Mesodermal cell (in vitro differentiated cells): ENCODE measurements at regions not wholly inside any gene's neighbourhood (a gene's known extent, or its start where the extent isn't known, plus 50 kb on each side); places are given as distances from the start of the nearest gene placed in this dataset.

Source experiments
- H3K27ac ChIP-seq: 2 replicates; pipeline ENCODE4 v1.7.0; 2013; ENCODE audit warnings: mild to moderate bottlenecking, low read depth, low read length, moderate library complexity; ENCODE audit not compliant: severe bottlenecking
- H3K36me3 ChIP-seq: 2 replicates; pipeline ENCODE4 v1.7.1; 2013; ENCODE audit warnings: mild to moderate bottlenecking, low read length, moderate library complexity; ENCODE audit not compliant: control insufficient read depth, insufficient read depth
- H3K4me1 ChIP-seq: one replicate; pipeline ENCODE4 v1.7.1; 2013; ENCODE audit warnings: mild to moderate bottlenecking, low read length; ENCODE audit not compliant: insufficient read depth, control insufficient read depth, poor library complexity, severe bottlenecking
- H3K4me3 ChIP-seq: 2 replicates; pipeline ENCODE4 v1.7.0; 2013; ENCODE audit warnings: low read length, control low read depth, mild to moderate bottlenecking; ENCODE audit not compliant: insufficient read depth, poor library complexity, severe bottlenecking; ENCODE audit errors: extremely low read depth
- H3K9me3 ChIP-seq: 2 replicates; pipeline ENCODE4 v1.7.1; 2013; ENCODE audit warnings: mild to moderate bottlenecking, low read length, moderate library complexity; ENCODE audit not compliant: control insufficient read depth
- WGBS, 2 experiments: methylation state at CpG; one replicate each; pipeline ENCODE4 v1.1.5; 2013; ENCODE audit warnings: missing lambda C conversion rate in 2 of 2; ENCODE audit not compliant: insufficient coverage in 2 of 2; 5-methylcytosine and 5-hydroxymethylcytosine counted together

DNA sequence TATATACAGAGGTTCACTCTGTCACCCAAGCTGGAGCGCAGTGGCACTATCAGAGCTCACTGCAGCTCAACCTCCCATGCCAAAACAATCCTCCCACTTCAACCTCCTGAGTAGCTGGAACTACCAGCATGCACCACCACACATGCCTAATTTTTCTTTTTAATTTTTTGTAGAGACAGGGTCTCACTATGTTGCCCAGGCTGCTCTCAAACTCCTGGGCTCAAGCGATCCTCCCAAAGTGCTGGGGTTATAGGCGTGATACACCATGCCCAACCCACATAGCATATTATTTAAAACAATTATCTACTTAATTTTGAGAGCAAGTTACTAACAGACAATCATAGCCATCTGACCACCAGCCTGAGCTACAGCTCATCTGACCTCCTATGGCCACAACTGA, 459.9 kb upstream of the JARID2 start:
- H3K4me1 ChIP-seq, result peaks cover 15% of the 10 kb centered on the region
- H3K4me3 ChIP-seq, result no peak overlapping the region
- H3K27ac ChIP-seq, result no peak overlapping the region
- no peaks in the 10 kb centered on the region for H3K9me3 ChIP-seq
- H3K36me3 ChIP-seq, result no peaks in the 10 kb centered on the region
- WGBS, 2 experiments, result 100% methylated on average over 1 to 3 of the region's 3 CpGs

GRCh38 chr6:14786455-14786854, 459.4 kb upstream of the JARID2 start:
- no peak overlapping the region for H3K27ac ChIP-seq
- H3K36me3 ChIP-seq, result no peaks in the 10 kb centered on the region
- 94 to 100% methylated on average over 1 to 2 of the region's 3 CpGs for WGBS, 2 experiments
- peaks cover 15% of the 10 kb centered on the region for H3K4me1 ChIP-seq
- no peak overlapping the region for H3K4me3 ChIP-seq
- no peaks in the 10 kb centered on the region for H3K9me3 ChIP-seq

DNA sequence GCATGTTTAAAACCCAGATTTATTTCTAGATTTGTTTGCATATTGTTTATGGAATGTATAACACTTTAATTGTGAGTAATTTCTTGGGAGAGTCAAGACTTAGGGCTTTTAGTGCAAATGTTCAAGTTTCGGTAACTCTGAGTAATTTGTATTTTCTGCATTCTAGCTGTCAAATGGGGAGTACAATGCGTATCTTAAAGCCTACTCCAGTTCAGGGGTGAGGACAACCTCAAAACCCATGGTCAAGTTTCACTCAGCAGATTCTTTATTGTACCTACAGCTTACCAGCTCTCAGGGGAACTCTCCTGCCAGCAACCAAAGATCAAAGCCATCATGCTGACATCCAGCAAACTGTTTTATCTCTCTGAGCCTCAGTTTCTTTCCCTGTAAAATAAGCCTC, 458.6 kb upstream of the JARID2 start:
- Histone ChIP-seq H3K4me1 (peaks cover 15% of the 10 kb centered on the region), H3K4me3 (no peak overlapping the region), H3K27ac (no peak overlapping the region), H3K9me3 (no peaks in the 10 kb centered on the region), H3K36me3 (no peaks in the 10 kb centered on the region)
- WGBS, 2 experiments, result 82 to 100% methylated on average over 2 of the region's 2 CpGs

DNA sequence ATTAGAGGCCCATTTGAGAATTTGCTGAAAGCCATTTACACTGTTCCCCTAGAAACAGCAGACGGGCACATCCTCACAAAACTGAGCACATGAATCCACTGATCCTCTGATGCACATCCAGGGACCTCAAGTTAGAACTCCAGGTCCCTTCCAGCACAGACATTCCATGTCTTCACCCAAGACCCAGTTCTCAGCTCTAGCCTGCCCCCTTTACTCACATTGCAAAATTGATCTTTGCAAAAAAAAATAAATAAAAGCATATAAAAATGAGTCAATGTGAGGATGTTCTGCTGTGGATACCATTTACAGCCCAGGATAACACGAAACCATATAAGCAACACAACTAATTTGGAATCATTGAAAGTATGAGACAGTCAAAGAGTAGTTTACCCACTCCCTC, 458.2 kb upstream of the JARID2 start:
- peaks cover 15% of the 10 kb centered on the region for H3K4me1 ChIP-seq
- H3K36me3 ChIP-seq, result no peaks in the 10 kb centered on the region
- no peak overlapping the region for H3K4me3 ChIP-seq
- H3K27ac ChIP-seq, result no peak overlapping the region
- H3K9me3 ChIP-seq, result no peaks in the 10 kb centered on the region
- 67 to 86% methylated on average over 1 of the region's 2 CpGs for WGBS, 2 experiments

GRCh38 chr6:14789996-14790395, 455.9 kb upstream of the JARID2 start:
- Histone ChIP-seq H3K36me3 (no peaks in the 10 kb centered on the region), H3K4me1 (peaks cover 9% of the 10 kb centered on the region), H3K9me3 (no peaks in the 10 kb centered on the region), H3K4me3 (no peak overlapping the region), H3K27ac (no peak overlapping the region)
- WGBS, 2 experiments, result 71 to 100% methylated on average over 1 to 2 of the region's 4 CpGs

DNA sequence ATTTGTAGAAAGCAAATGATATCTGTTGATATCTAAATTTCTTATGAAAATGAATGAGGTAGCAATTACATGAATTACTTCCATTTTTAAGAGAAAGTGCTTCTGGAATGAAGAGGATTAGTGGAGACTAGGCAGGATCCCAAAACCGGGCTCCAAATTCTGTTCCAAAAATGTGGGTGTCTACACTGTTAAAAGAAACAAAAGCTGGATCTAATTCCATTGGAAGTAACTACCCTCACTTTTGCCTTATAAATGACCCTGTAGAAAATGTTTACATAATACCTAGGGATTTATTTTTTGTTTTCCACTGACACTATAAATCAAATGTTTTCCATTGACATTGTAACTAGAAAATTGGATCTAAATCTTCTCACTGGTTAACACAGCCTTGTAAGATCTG, 454.9 kb upstream of the JARID2 start:
- Histone ChIP-seq H3K36me3 (no peaks in the 10 kb centered on the region), H3K9me3 (no peaks in the 10 kb centered on the region), H3K4me3 (no peak overlapping the region), H3K4me1 (peaks cover 9% of the 10 kb centered on the region), H3K27ac (no peak overlapping the region)
- no CpG with 5 or more reads among the region's 1 CpG for WGBS, 2 experiments

- Histone ChIP-seq H3K4me3 (no peak overlapping the region), H3K36me3 (no peaks in the 10 kb centered on the region), H3K4me1 (peaks cover 9% of the 10 kb centered on the region), H3K9me3 (no peaks in the 10 kb centered on the region), H3K27ac (no peak overlapping the region)
- no CpG with 5 or more reads among the region's 2 CpGs for WGBS, 2 experiments
These were observed 454.3 kb upstream of the JARID2 start for GRCh38 chr6:14791526-14791925.

- Histone ChIP-seq H3K9me3 (no peaks in the 10 kb centered on the region), H3K36me3 (no peaks in the 10 kb centered on the region), H3K4me3 (no peak overlapping the region), H3K27ac (no peak overlapping the region), H3K4me1 (peaks cover 9% of the 10 kb centered on the region)
- WGBS, 2 experiments, result 88 to 92% methylated on average over 5 of the region's 6 CpGs
These were observed 453.5 kb upstream of the JARID2 start for GRCh38 chr6:14792118-14792955.

- Histone ChIP-seq H3K4me1 (peaks cover 3% of the 10 kb centered on the region), H3K27ac (no peak overlapping the region), H3K36me3 (no peaks in the 10 kb centered on the region), H3K4me3 (no peak overlapping the region), H3K9me3 (no peaks in the 10 kb centered on the region)
- WGBS, 2 experiments, result 91 to 92% methylated on average over 7 of the region's 7 CpGs
These were observed 450.4 kb upstream of the JARID2 start for GRCh38 chr6:14795451-14795850.

GRCh38 chr6:14796974-14797762, 448.7 kb upstream of the JARID2 start:
- 100% methylated on average over 1 to 2 of the region's 2 CpGs for WGBS, 2 experiments
- H3K27ac ChIP-seq, result no peak overlapping the region

More at GRCh38 chr6:14796974-14797762, 448.7 kb upstream of the JARID2 start:
- H3K4me1 ChIP-seq, result peaks cover 3% of the 10 kb centered on the region
- no peaks in the 10 kb centered on the region for H3K9me3 ChIP-seq
- H3K4me3 ChIP-seq, result no peak overlapping the region
- no peaks in the 10 kb centered on the region for H3K36me3 ChIP-seq
